ENCODE measurements at regions not wholly inside any gene's neighbourhood (a gene's known extent, or its start where the extent isn't known, plus 50 kb on each side); places are given as distances from the start of the nearest gene placed in this dataset.

DNA sequence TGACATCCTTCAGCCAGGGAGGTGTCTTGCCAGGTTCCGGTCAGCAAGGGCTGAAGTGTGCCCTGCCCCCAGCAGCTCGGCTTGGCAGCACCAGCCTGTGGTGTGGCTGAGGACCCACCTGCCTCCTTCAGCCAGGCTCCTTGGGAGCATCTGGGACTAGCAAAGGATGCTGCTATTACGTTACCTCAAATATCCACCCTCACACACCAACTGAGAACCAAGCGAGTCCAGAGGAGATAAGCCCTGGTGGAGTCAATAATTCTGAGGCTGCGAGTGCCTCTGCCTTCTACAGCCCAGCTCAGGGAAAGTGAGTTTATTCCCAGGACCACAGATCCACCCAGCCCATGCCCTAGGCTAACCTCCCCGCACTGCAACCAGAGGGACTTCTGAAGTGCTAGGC is 57.1 kb upstream of the FSTL4 start:
- Histone ChIP-seq H3K79me2 (ENCODE audit: control insufficient read depth, low read length) (no peaks in the 10 kb centered on the region), H3K4me2 (ENCODE audit: low read length) (no peak overlapping the region), H3F3A (ENCODE audit: control insufficient read depth, insufficient read depth) (no peaks in the 10 kb centered on the region), H3K27ac (ENCODE audit: low read depth, low read length) (no peak overlapping the region), H3K27me3 (ENCODE audit: control insufficient read depth, low read length) (no peaks in the 10 kb centered on the region), H3K9me3 (ENCODE audit: control insufficient read depth, insufficient read depth, low read length) (no peaks in the 10 kb centered on the region), H3K9me2 (replicated peaks; ENCODE audit: control insufficient read depth, low read length) (no peaks in the 10 kb centered on the region), H3K4me1 (ENCODE audit: control insufficient read depth, low read length) (peaks cover 16% of the 10 kb centered on the region), H4K20me1 (ENCODE audit: control insufficient read depth, insufficient read depth, low read depth, low read length) (no peaks in the 10 kb centered on the region), H3K36me3 (ENCODE audit: control insufficient read depth, low read length) (no peaks in the 10 kb centered on the region), H3K4me3 (ENCODE audit: low read length) (no peak overlapping the region)
- TF ChIP-seq CTCF (IDR thresholded peaks at IDR 0.05; ENCODE audit: low read depth, low read length, poor library complexity, severe bottlenecking) (no peak), EZH2phosphoT487 (IDR thresholded peaks at IDR 0.05; ENCODE audit: borderline replicate concordance, low read length) (no peak)

GRCh38 chr5:133668458-133668857 is 56.1 kb upstream of the FSTL4 start:
- no peaks in the 10 kb centered on the region for H3K9me2 ChIP-seq (replicated peaks; ENCODE audit: control insufficient read depth, low read length)
- H3K4me1 ChIP-seq (ENCODE audit: control insufficient read depth, low read length) = peaks cover 8% of the 10 kb centered on the region
- no peaks in the 10 kb centered on the region for H3K9me3 ChIP-seq (ENCODE audit: control insufficient read depth, insufficient read depth, low read length)
- no peaks in the 10 kb centered on the region for H3F3A ChIP-seq (ENCODE audit: control insufficient read depth, insufficient read depth)
- H3K36me3 ChIP-seq (ENCODE audit: control insufficient read depth, low read length) = no peaks in the 10 kb centered on the region
- TF ChIP-seq CTCF (IDR thresholded peaks at IDR 0.05; ENCODE audit: low read depth, low read length, poor library complexity, severe bottlenecking) (no peak), EZH2phosphoT487 (IDR thresholded peaks at IDR 0.05; ENCODE audit: borderline replicate concordance, low read length) (no peak)
- H3K27ac ChIP-seq (ENCODE audit: low read depth, low read length) = no peak overlapping the region
- no peak overlapping the region for H3K4me2 ChIP-seq (ENCODE audit: low read length)
- no peaks in the 10 kb centered on the region for H3K27me3 ChIP-seq (ENCODE audit: control insufficient read depth, low read length)
- no peak overlapping the region for H3K4me3 ChIP-seq (ENCODE audit: low read length)
- H3K79me2 ChIP-seq (ENCODE audit: control insufficient read depth, low read length) = no peaks in the 10 kb centered on the region
- H4K20me1 ChIP-seq (ENCODE audit: control insufficient read depth, insufficient read depth, low read depth, low read length) = no peaks in the 10 kb centered on the region

DNA sequence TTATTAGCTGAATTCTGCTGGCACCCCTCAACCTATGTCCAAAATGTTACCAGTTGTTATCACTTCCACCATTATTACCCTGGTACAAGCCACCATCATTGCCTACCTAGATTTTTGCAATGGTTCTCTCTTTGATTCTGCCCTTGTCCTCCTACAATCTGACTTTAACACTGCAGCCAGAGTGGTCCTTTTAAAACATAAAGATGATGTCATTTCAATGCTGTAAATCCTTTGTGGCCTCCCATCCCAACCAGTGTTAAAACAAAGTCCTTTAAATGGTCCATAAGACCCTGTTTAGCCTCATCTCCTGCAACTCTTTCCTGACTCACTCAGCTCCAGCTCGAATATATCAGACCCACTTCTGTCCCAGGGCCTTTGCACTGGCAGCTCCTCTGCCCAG is 54.9 kb upstream of the FSTL4 start:
- Histone ChIP-seq H3K9me2 (replicated peaks; ENCODE audit: control insufficient read depth, low read length) (no peaks in the 10 kb centered on the region), H3K27ac (ENCODE audit: low read depth, low read length) (no peak overlapping the region), H3F3A (ENCODE audit: control insufficient read depth, insufficient read depth) (no peaks in the 10 kb centered on the region), H3K36me3 (ENCODE audit: control insufficient read depth, low read length) (no peaks in the 10 kb centered on the region), H3K4me1 (ENCODE audit: control insufficient read depth, low read length) (no peaks in the 10 kb centered on the region), H3K4me3 (ENCODE audit: low read length) (no peak overlapping the region), H3K4me2 (ENCODE audit: low read length) (no peak overlapping the region), H4K20me1 (ENCODE audit: control insufficient read depth, insufficient read depth, low read depth, low read length) (no peaks in the 10 kb centered on the region), H3K79me2 (ENCODE audit: control insufficient read depth, low read length) (no peaks in the 10 kb centered on the region), H3K27me3 (ENCODE audit: control insufficient read depth, low read length) (no peaks in the 10 kb centered on the region), H3K9me3 (ENCODE audit: control insufficient read depth, insufficient read depth, low read length) (no peaks in the 10 kb centered on the region)
- TF ChIP-seq CTCF (IDR thresholded peaks at IDR 0.05; ENCODE audit: low read depth, low read length, poor library complexity, severe bottlenecking) (no peak), EZH2phosphoT487 (IDR thresholded peaks at IDR 0.05; ENCODE audit: borderline replicate concordance, low read length) (no peak)

GRCh38 chr5:133665571-133665970 is 53.2 kb upstream of the FSTL4 start:
- Histone ChIP-seq H3K79me2 (ENCODE audit: control insufficient read depth, low read length) (no peaks in the 10 kb centered on the region), H3K4me2 (ENCODE audit: low read length) (no peak overlapping the region), H3K4me3 (ENCODE audit: low read length) (no peak overlapping the region), H3F3A (ENCODE audit: control insufficient read depth, insufficient read depth) (no peaks in the 10 kb centered on the region), H3K9me2 (replicated peaks; ENCODE audit: control insufficient read depth, low read length) (no peaks in the 10 kb centered on the region), H3K4me1 (ENCODE audit: control insufficient read depth, low read length) (no peaks in the 10 kb centered on the region; the same call in 1 of the 2 replicates), H3K27ac (ENCODE audit: low read depth, low read length) (no peak overlapping the region), H3K36me3 (ENCODE audit: control insufficient read depth, low read length) (no peaks in the 10 kb centered on the region), H3K27me3 (ENCODE audit: control insufficient read depth, low read length) (no peaks in the 10 kb centered on the region), H3K9me3 (ENCODE audit: control insufficient read depth, insufficient read depth, low read length) (no peaks in the 10 kb centered on the region), H4K20me1 (ENCODE audit: control insufficient read depth, insufficient read depth, low read depth, low read length) (no peaks in the 10 kb centered on the region)
- TF ChIP-seq CTCF (IDR thresholded peaks at IDR 0.05; ENCODE audit: low read depth, low read length, poor library complexity, severe bottlenecking) (no peak), EZH2phosphoT487 (IDR thresholded peaks at IDR 0.05; ENCODE audit: borderline replicate concordance, low read length) (no peak)
